Adrenal gland (tissue), 9 donors: ENCODE measurements at regions not wholly inside any gene's neighbourhood (a gene's known extent, or its start where the extent isn't known, plus 50 kb on each side); places are given as distances from the start of the nearest gene placed in this dataset.

Source experiments
- DNase-seq, 7 donors: peaks; one replicate each; pipeline ENCODE4 v3.0.0-alpha.2; 2019 to 2020
- H3K27ac ChIP-seq, 5 donors: fragments of 200-600 bp; sonication (generic) in 4 of 5; 1 replicate in 3 of 5; 2 replicates in 2 of 5; pipeline versions ENCODE4 v1.5.1 to v1.8.0; 2016 to 2020; ENCODE audit warnings: mild to moderate bottlenecking in 1 of 5
- H3K27me3 ChIP-seq: fragments of 200-600 bp; 2 replicates; pipeline ENCODE4 v1.8.0; 2021
- H3K36me3 ChIP-seq, 2 donors: fragments of 200-600 bp; replicated peaks in 1 of 2; 1 replicate in 1 of 2; 2 replicates in 1 of 2; pipeline versions ENCODE4 v1.5.1 to v1.8.0; 2018 to 2022
- H3K4me1 ChIP-seq, 2 donors: fragments of 200-600 bp; replicated peaks in 1 of 2; 1 replicate in 1 of 2; 2 replicates in 1 of 2; pipeline versions ENCODE4 v1.5.1 to v1.8.0; 2018 to 2021
- H3K4me3 ChIP-seq, 4 donors: fragments of 200-600 bp; sonication (generic) in 3 of 4; one replicate each; pipeline ENCODE4 v1.5.1; 2016 to 2018
- H3K9me3 ChIP-seq, 3 donors: fragments of 200-600 bp; sonication (generic) in 1 of 3; replicated peaks in 1 of 3; 1 replicate in 2 of 3; 2 replicates in 1 of 3; pipeline versions ENCODE4 v1.5.1 to v1.8.0; 2016 to 2021
- POLR2A ChIP-seq, 2 donors: fragments of 450-650 bp; IDR thresholded peaks; one replicate each; pipeline ENCODE4 v1.6.1; 2017; ENCODE audit warnings: antibody characterized with exemption in 2 of 2, mild to moderate bottlenecking in 2 of 2, moderate library complexity in 1 of 2
- WGBS, 4 donors: extraction: QIAGEN DNeasy Blood & Tissue Kit in 2 of 4; methylation state at CpG; one replicate each; pipeline versions ENCODE4 v1.1.5 to v1.1.7; 2013 to 2017; 5-methylcytosine and 5-hydroxymethylcytosine counted together
- intact Hi-C, 2 donors: fragments of 100-400 bp; cut with DNase I; formaldehyde crosslinking; loops; one replicate each; pipeline versions ENCODE4 v1.14.1 to v1.15.0; 2022 to 2023
- TF ChIP-seq, protein P1 (sequence below), 6 experiments: fragments of 450-650 bp in 4 of 6; fragments of 200-600 bp in 2 of 6; sonication (generic) in 1 of 6; IDR thresholded peaks; 1 replicate in 5 of 6; 2 replicates in 1 of 6; pipeline versions ENCODE4 v1.5.1 to v1.8.0; 2016 to 2021; ENCODE audit warnings: antibody characterized with exemption in 6 of 6, mild to moderate bottlenecking in 2 of 6, moderate library complexity in 1 of 6
- donor health status: healthy with polysubstance abuse.
- donor health status: Bipolar disorder and iron deficiency.
- donor health status: DM: yes; HTN: yes; CAD: no.
- donor health status: DM: no; HTN: no; CAD: no.
- donor health status: DM: no; HTN: no; CAD: no.

DNA sequence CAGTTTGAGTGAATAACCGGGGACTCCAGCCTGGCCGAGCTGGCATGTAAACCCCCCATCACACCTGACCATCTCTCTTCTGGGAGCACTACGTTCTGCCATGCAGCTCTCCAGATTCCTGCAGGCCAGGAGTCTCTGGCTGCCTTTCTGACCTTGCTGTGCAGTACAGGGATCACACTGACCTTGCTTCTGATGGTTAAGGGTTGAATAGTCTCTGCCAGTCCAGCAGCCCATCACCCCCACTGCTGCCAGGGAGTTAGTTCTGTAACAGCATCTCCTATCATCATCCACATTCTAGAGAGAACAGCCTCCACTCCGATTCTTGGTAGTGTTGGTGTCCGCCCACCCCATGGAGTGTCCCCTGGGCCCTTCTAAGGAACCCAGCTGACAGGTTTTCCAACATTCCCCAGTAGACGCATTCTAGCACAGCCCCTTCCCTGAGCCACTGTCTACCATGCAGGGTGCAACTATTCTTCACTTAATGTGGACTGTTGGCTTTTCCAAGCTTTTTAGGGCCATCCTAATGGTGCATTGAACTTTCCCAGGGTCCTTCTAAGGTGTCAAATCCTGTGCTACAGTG lies 109.8 kb downstream of the RIPK4 start:
- 73 to 93% (median 81%) methylated on average over 6 of the region's 6 CpGs for WGBS, 4 donors
- no peak for DNase-seq
- intact Hi-C loops = no loop called here

DNA sequence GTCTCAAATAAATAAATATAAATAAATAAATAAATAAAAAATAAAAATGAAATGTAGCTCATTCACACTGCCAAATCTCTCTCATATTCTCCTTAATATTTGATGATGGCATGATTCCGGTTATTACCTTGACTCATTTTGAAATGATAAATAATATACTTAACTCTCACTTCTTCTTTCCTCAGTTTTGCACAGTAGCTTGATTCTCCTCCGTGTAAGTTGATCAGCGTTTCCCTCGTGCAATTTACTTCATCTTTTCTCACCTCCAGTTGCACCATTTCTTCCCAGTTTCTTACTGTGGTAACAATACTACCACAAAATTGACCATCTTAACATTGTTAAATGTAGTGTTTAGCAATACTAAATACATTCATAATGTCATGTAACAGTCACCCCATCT lies 111.6 kb downstream of the RIPK4 start:
- no peak for TF ChIP-seq POLR2A (IDR thresholded peaks at IDR 0.05)
- TF ChIP-seq, protein P1, sequence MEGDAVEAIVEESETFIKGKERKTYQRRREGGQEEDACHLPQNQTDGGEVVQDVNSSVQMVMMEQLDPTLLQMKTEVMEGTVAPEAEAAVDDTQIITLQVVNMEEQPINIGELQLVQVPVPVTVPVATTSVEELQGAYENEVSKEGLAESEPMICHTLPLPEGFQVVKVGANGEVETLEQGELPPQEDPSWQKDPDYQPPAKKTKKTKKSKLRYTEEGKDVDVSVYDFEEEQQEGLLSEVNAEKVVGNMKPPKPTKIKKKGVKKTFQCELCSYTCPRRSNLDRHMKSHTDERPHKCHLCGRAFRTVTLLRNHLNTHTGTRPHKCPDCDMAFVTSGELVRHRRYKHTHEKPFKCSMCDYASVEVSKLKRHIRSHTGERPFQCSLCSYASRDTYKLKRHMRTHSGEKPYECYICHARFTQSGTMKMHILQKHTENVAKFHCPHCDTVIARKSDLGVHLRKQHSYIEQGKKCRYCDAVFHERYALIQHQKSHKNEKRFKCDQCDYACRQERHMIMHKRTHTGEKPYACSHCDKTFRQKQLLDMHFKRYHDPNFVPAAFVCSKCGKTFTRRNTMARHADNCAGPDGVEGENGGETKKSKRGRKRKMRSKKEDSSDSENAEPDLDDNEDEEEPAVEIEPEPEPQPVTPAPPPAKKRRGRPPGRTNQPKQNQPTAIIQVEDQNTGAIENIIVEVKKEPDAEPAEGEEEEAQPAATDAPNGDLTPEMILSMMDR (IDR thresholded peaks at IDR 0.05) = no peak
- no peak for DNase-seq
- WGBS, 4 donors = 80 to 85% (median 82%) methylated on average over 4 of the region's 4 CpGs
- Histone ChIP-seq H3K27me3 (no peaks in the 10 kb centered on the region), H3K36me3 (no peaks in the 10 kb centered on the region), H3K4me3 (no peak overlapping the region), H3K9me3 (no peaks in the 10 kb centered on the region), H3K27ac (no peak overlapping the region), H3K4me1 (peaks cover 0 to 4% of the 10 kb centered on the region in 2 donors)
- intact Hi-C loops = no loop called here

More for the DNA sequence above, 109.8 kb downstream of the RIPK4 start:
- no peaks in the 10 kb centered on the region for H3K9me3 ChIP-seq
- no peaks in the 10 kb centered on the region for H3K36me3 ChIP-seq
- H3K27ac ChIP-seq = no peak overlapping the region
- H3K4me3 ChIP-seq = no peak overlapping the region
- TF ChIP-seq POLR2A (IDR thresholded peaks at IDR 0.05) = no peak
- TF ChIP-seq, protein P1 (IDR thresholded peaks at IDR 0.05) = no peak
- H3K27me3 ChIP-seq = no peaks in the 10 kb centered on the region
- H3K4me1 ChIP-seq = no peaks in the 10 kb centered on the region

DNA sequence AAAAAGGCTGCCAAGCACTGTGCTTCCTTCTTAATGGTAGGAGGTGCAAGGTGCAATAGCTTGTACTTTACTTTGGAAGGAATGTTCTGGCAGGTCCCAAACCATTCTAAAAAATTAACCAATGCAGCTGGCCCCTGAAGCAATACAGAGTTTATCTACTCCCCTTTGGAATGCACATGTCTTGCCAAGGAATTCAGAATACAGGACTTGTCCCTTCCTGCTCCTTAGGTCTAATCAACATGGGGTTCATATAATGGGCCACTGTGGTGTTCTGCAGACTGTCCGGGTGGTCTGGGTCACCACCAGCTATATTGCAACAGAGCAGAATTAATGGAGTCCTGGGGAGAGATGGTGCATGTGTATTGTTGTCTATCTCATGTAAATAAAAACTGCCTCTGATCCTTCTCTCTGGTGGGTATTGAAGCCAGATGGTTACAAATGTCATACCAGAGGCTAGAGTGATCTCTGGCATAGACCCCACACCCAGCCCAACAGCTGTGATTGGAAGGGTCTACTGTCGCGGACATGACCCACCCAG lies 112.8 kb downstream of the RIPK4 start:
- Histone ChIP-seq H3K27me3 (no peaks in the 10 kb centered on the region), H3K27ac (no peak overlapping the region), H3K36me3 (no peaks in the 10 kb centered on the region), H3K4me3 (no peak overlapping the region), H3K9me3 (no peaks in the 10 kb centered on the region), H3K4me1 (peaks cover 0 to 4% of the 10 kb centered on the region in 2 donors)
- DNase-seq = no peak
- intact Hi-C loops = no loop called here
- WGBS, 4 donors = 62 to 78% (median 65%) methylated on average over 3 of the region's 3 CpGs
- TF ChIP-seq, protein P1 (IDR thresholded peaks at IDR 0.05) = no peak
- TF ChIP-seq POLR2A (IDR thresholded peaks at IDR 0.05) = no peak

DNA sequence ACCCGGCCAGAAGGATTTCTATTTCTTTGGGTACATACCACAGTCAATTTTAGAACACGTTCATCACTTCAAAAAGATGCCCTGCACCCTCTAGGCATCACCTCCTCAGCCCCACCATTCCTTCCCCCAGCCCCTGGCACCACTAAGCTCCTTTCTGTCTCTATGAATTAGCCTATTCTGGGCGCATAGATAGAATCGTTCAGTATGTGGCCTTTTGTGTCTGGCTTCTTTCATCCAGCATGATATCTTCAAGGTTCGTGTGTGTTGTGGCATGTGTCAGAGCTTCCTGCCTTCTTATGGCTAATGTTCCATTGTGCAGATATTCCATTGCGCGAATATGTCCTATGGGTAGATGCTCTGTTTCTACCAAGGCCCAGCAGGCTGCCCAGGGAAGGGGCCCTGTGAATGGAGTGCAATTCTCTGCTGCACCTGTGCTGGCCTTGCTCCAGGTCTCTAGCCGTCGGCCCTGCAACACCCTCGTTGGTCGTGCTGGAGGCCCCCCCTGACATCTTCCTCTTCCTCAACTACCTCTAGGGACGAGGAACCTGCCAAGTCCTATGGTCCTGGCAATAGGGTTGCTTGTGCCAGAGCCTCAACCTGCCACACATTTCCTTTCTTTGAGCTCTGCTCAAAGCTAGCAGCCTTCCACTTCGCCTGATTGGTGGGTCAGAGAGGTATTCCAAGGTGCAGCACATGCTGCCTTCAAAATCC lies 113.5 kb downstream of the RIPK4 start:
- Histone ChIP-seq H3K9me3 (no peaks in the 10 kb centered on the region), H3K4me1 (peaks cover 0 to 4% of the 10 kb centered on the region in 2 donors), H3K4me3 (no peak overlapping the region), H3K27me3 (no peaks in the 10 kb centered on the region), H3K27ac (no peak overlapping the region), H3K36me3 (no peaks in the 10 kb centered on the region)
- intact Hi-C loops = no loop called here
- DNase-seq = no peak
- TF ChIP-seq, protein P1 (IDR thresholded peaks at IDR 0.05) = no peak
- TF ChIP-seq POLR2A (IDR thresholded peaks at IDR 0.05) = no peak
- 71 to 77% (median 74%) methylated on average over 8 to 13 of the region's 13 CpGs for WGBS, 4 donors
